ENCODE measurements at regions not wholly inside any gene's neighbourhood (a gene's known extent, or its start where the extent isn't known, plus 50 kb on each side); places are given as distances from the start of the nearest gene placed in this dataset.
"Not testable (repeated sequence)": the region's sequence is repeated elsewhere in the genome, so short reads cannot be mapped to it uniquely, and the experiment has no call there.

GRCh38 chr13:71213252-71213821 is 653.7 kb downstream of the DACH1 start:
- no peak for DNase-seq

GRCh38 chr13:71210861-71211260 is 656.1 kb downstream of the DACH1 start:
- DNase-seq = no peak

GRCh38 chr13:71209217-71209616 is 657.8 kb downstream of the DACH1 start:
- DNase-seq = no peak

- not testable (repeated sequence) for DNase-seq
Measured at GRCh38 chr13:71184583-71184982, 682.4 kb downstream of the DACH1 start.

- not testable (repeated sequence) for DNase-seq
Measured at GRCh38 chr13:71183352-71183751, 683.7 kb downstream of the DACH1 start.

- no peak for DNase-seq
Measured at GRCh38 chr13:71171740-71172139, 695.3 kb downstream of the DACH1 start.

GRCh38 chr13:71169180-71169579 is 697.8 kb downstream of the DACH1 start:
- no peak for DNase-seq

GRCh38 chr13:71156550-71156949 is 710.5 kb downstream of the DACH1 start:
- DNase-seq = no peak

- DNase-seq = no peak
Measured at GRCh38 chr13:71149498-71150363, 717.3 kb downstream of the DACH1 start.

- DNase-seq = no peak
Measured at GRCh38 chr13:71149046-71149445, 718.0 kb downstream of the DACH1 start.

- DNase-seq = no peak
Measured at GRCh38 chr13:71148396-71148795, 718.6 kb downstream of the DACH1 start.

GRCh38 chr13:71144883-71145282 is 722.1 kb downstream of the DACH1 start:
- no peak for DNase-seq

- no peak for DNase-seq
Measured at GRCh38 chr13:71137101-71137500, 729.9 kb downstream of the DACH1 start.

- no peak for DNase-seq
Measured at GRCh38 chr13:71124230-71124629, 742.8 kb downstream of the DACH1 start.

- no peak for DNase-seq
Measured at GRCh38 chr13:71118779-71119364, 748.1 kb downstream of the DACH1 start.

GRCh38 chr13:71117920-71118319 is 749.1 kb downstream of the DACH1 start:
- no peak for DNase-seq

GRCh38 chr13:71115301-71115700 is 751.7 kb downstream of the DACH1 start:
- DNase-seq = no peak

- no peak for DNase-seq
Measured at GRCh38 chr13:71096421-71096820, 770.6 kb downstream of the DACH1 start.

- DNase-seq = no peak
Measured at GRCh38 chr13:71090990-71091389, 776.0 kb downstream of the DACH1 start.

- no peak for DNase-seq
Measured at GRCh38 chr13:71089056-71089455, 777.9 kb downstream of the DACH1 start.

- no peak for DNase-seq
Measured at GRCh38 chr13:71087432-71087831, 779.6 kb downstream of the DACH1 start.

GRCh38 chr13:71087006-71087405 is 780.0 kb downstream of the DACH1 start:
- no peak for DNase-seq

- no peak for DNase-seq
Measured at GRCh38 chr13:71082631-71083030, 784.4 kb downstream of the DACH1 start.

- DNase-seq = no peak
Measured at GRCh38 chr13:71079638-71080037, 787.4 kb downstream of the DACH1 start.
